ENCODE measurements at regions not wholly inside any gene's neighbourhood (a gene's known extent, or its start where the extent isn't known, plus 50 kb on each side); places are given as distances from the start of the nearest gene placed in this dataset.

DNA sequence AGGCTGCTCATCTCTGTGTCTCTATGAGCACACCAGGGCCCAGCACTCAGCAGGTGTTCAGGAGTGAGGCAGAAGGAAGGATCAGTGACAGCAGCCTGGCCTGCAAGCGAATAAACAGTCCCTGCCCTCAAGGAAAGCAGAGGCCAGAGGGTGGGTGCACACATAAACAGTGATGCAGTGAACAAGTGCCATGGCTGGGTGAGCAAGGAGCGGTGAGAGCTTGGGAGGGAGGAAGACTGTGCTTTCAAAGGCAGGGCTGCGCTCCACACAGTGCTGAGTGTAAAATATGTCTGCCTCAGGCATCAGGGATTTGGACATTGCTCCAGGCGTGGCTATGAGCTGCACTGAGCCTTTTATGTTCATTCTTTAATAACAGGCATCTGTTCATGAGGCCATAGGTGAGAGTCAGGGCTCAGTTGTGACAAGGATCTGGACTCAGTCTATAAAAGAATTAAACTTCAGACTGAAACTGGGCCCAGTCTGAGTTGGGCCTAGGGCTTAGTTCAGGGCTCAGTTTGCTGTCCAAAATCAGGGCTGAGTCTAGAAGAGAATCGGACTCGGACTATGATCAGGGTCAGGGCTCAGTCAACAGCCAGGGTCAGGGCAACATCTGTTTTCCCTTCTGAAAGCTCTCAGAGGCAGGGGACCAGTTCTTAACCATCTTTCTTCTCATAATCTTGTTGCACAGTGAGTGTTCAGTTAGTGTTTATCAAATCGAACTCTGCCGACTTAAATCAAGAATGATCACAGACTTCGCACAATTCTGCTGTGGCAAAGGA lies 213.7 kb downstream of the FOXD2 start:
- Histone ChIP-seq H3K27me3 (no peaks in the 10 kb centered on the region), H3K36me3 (no peaks in the 10 kb centered on the region), H3K9me3 (no peaks in the 10 kb centered on the region), H3K27ac (peak overlapping the region in 1 of 4 donors; percentile 31), H3K4me1 (peaks cover 2 to 20% of the 10 kb centered on the region in 2 donors), H3K4me3 (no peak overlapping the region)
- ATAC-seq (no peak), DNase-seq (no peak)
- intact Hi-C loops (cut with DNase I; ENCODE audit: low total_unique reads), result no loop called here
- in situ Hi-C loops (cut with MboI; ENCODE audit: low sequenced_read_pairs in 4 of 4), result no loop called here
- TF ChIP-seq, protein P1, sequence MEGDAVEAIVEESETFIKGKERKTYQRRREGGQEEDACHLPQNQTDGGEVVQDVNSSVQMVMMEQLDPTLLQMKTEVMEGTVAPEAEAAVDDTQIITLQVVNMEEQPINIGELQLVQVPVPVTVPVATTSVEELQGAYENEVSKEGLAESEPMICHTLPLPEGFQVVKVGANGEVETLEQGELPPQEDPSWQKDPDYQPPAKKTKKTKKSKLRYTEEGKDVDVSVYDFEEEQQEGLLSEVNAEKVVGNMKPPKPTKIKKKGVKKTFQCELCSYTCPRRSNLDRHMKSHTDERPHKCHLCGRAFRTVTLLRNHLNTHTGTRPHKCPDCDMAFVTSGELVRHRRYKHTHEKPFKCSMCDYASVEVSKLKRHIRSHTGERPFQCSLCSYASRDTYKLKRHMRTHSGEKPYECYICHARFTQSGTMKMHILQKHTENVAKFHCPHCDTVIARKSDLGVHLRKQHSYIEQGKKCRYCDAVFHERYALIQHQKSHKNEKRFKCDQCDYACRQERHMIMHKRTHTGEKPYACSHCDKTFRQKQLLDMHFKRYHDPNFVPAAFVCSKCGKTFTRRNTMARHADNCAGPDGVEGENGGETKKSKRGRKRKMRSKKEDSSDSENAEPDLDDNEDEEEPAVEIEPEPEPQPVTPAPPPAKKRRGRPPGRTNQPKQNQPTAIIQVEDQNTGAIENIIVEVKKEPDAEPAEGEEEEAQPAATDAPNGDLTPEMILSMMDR (IDR thresholded peaks at IDR 0.05 in 4 of 5, conservative IDR thresholded peaks at IDR 0.05 in 1 of 5), result no peak
- no peak for TF ChIP-seq POLR2A (IDR thresholded peaks at IDR 0.05)

DNA sequence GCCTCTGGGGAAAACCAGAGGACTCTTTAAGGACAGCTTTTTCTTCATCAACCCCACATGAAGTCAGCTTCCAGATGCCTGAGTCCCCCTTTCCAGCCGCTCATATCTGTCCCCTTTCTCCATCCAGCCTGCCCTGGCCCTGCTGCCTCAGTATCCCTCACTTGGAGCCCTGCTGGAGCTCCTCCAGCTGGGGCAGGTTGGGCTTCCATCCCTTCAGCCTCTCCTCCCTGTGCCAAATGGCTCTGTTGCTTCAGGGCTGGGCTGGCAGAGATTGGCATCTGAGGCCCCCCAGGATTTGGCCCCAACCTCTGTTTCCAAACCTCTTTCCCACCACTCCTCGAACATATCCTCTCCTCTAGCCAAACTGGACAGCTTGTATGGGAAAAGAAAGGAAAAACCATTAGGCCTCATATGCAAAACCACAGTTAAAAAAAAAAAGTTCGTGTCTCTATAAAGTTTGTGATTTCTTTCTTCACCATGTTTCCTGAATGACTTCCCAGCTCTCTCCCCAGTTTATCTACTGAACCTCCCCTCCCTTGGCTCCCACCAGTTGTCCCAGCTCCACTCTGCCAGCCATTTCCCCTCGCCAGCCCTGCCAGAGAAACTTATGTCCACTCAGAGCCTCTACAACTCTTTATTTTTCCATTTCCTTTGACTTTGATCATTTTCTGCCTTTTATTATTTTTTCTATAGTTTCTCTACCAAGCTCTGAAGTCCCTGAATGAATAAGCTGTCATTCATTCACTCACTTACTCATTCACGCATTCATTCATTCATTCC lies 217.9 kb downstream of the FOXD2 start:
- in situ Hi-C loops (cut with MboI; ENCODE audit: low sequenced_read_pairs in 4 of 4), result no loop called here
- H3K4me1 ChIP-seq, result peaks cover 7 to 29% of the 10 kb centered on the region in 2 donors
- peak overlapping the region; percentile 2 to 76 (median 66) for H3K27ac ChIP-seq
- H3K36me3 ChIP-seq, result no peaks in the 10 kb centered on the region
- DNase-seq, result no peak
- no peaks in the 10 kb centered on the region for H3K9me3 ChIP-seq
- no peak for ATAC-seq
- no peaks in the 10 kb centered on the region for H3K27me3 ChIP-seq
- TF ChIP-seq, protein P1 (IDR thresholded peaks at IDR 0.05 in 4 of 5, conservative IDR thresholded peaks at IDR 0.05 in 1 of 5), result no peak
- TF ChIP-seq POLR2A (IDR thresholded peaks at IDR 0.05), result no peak
- intact Hi-C loops (cut with DNase I; ENCODE audit: low total_unique reads), result no loop called here
- H3K4me3 ChIP-seq, result no peak overlapping the region

DNA sequence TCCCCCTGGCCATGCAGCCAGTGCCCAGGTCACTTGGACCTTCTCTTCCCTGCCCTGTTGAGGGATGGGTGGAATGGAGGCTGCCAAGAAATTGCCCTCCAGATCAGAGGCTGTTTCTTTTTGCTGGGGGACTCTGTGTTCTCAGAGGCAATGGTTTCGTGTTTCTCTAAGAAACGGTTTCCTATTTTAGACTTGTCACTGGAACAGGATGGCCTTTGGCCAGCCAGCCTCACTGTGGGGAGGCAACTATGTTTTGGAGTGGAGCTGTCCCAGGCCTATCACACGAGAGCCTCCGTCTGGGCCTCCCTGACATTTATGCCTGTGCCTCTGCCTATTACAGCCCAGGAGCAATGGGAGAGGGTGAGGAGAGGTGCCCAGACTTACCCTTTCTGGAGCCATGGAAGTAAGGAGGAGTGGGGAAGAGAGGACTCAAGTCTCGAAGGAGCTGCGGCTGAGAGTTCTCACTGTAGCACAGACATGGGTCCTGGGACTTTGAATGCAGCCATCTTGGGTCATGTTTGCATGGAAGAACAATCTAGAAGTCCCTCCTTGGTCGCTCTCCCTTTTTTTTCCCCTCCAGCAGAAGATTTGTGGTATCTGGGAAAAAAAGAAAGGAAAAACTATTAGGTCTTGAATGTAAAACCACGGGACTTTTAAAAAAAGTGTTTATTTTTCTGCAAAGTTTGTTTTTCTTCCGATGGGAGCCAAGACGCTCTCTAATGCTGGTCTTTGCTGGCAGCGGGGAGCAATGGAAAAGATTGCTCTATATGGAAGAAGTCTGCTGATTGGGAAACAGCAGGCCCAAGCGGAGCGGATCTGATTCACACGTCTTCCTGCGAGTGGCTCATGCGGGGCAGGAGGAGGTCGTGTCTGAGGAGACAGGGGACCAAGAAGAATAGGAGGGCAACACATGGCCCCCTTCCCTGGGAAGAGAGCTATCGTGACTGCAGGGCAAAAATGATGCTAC lies 219.2 kb downstream of the FOXD2 start:
- in situ Hi-C loops (cut with MboI; ENCODE audit: low sequenced_read_pairs in 4 of 4), result no loop called here
- H3K27ac ChIP-seq, result peak overlapping the region; percentile 35 to 76 (median 66)

More for the DNA sequence above, 219.2 kb downstream of the FOXD2 start:
- DNase-seq, result peak; percentile 56 to 70
- Histone ChIP-seq H3K4me1 (peaks cover 7 to 29% of the 10 kb centered on the region in 2 donors), H3K27me3 (no peaks in the 10 kb centered on the region), H3K36me3 (no peaks in the 10 kb centered on the region), H3K9me3 (no peaks in the 10 kb centered on the region), H3K4me3 (no peak overlapping the region)
- intact Hi-C loops (cut with DNase I; ENCODE audit: low total_unique reads), result no loop called here
- peak; percentile 94 to 97 for ATAC-seq
- TF ChIP-seq POLR2A (IDR thresholded peaks at IDR 0.05), result no peak
- TF ChIP-seq, protein P1 (IDR thresholded peaks at IDR 0.05 in 4 of 5, conservative IDR thresholded peaks at IDR 0.05 in 1 of 5), result no peak
